ENCODE measurements at regions not wholly inside any gene's neighbourhood (a gene's known extent, or its start where the extent isn't known, plus 50 kb on each side); places are given as distances from the start of the nearest gene placed in this dataset.

GRCh38 chr10:35855155-35855947, 213.3 kb upstream of the FZD8 start:
- TF ChIP-seq EZH2phosphoT487 (IDR thresholded peaks at IDR 0.05; ENCODE audit: borderline replicate concordance) (no peak), CTCF (conservative IDR thresholded peaks at IDR 0.05; ENCODE audit: low read length) (no peak)
- Histone ChIP-seq H3K4me2 (ENCODE audit: low read depth, low read length, poor library complexity, severe bottlenecking) (no peak overlapping the region), H2AFZ (ENCODE audit: low read length) (no peak overlapping the region)

GRCh38 chr10:35854661-35855060, 212.6 kb upstream of the FZD8 start:
- Histone ChIP-seq H3K4me2 (ENCODE audit: low read depth, low read length, poor library complexity, severe bottlenecking) (no peak overlapping the region), H4K20me1 (ENCODE audit: insufficient read depth, low read length, poor library complexity, severe bottlenecking) (no peaks in the 10 kb centered on the region), H3F3A (ENCODE audit: low read depth) (no peaks in the 10 kb centered on the region), H2AFZ (ENCODE audit: low read length) (no peak overlapping the region), H3K4me3 (ENCODE audit: low read length, poor library complexity, severe bottlenecking) (no peak overlapping the region), H3K9ac (ENCODE audit: low read depth, low read length, poor library complexity, severe bottlenecking) (no peak overlapping the region), H3K9me2 (replicated peaks; ENCODE audit: low read depth, low read length) (no peaks in the 10 kb centered on the region), H3K27me3 (ENCODE audit: insufficient read depth, low read length, poor library complexity, severe bottlenecking) (no peaks in the 10 kb centered on the region), H3K4me1 (ENCODE audit: insufficient read depth, low read length, poor library complexity, severe bottlenecking) (no peaks in the 10 kb centered on the region), H3K36me3 (ENCODE audit: insufficient read depth, low read length) (no peaks in the 10 kb centered on the region), H3K79me2 (ENCODE audit: insufficient read depth, low read length) (no peaks in the 10 kb centered on the region), H3K9me3 (ENCODE audit: insufficient read depth, low read depth, low read length) (no peaks in the 10 kb centered on the region)
- TF ChIP-seq CTCF (conservative IDR thresholded peaks at IDR 0.05; ENCODE audit: low read length) (no peak), EZH2phosphoT487 (IDR thresholded peaks at IDR 0.05; ENCODE audit: borderline replicate concordance) (no peak)

More at GRCh38 chr10:35855155-35855947, 213.3 kb upstream of the FZD8 start:
- Histone ChIP-seq H4K20me1 (ENCODE audit: insufficient read depth, low read length, poor library complexity, severe bottlenecking) (no peaks in the 10 kb centered on the region), H3K36me3 (ENCODE audit: insufficient read depth, low read length) (no peaks in the 10 kb centered on the region), H3K79me2 (ENCODE audit: insufficient read depth, low read length) (no peaks in the 10 kb centered on the region), H3K27me3 (ENCODE audit: insufficient read depth, low read length, poor library complexity, severe bottlenecking) (no peaks in the 10 kb centered on the region), H3K9ac (ENCODE audit: low read depth, low read length, poor library complexity, severe bottlenecking) (no peak overlapping the region), H3K9me2 (replicated peaks; ENCODE audit: low read depth, low read length) (no peaks in the 10 kb centered on the region), H3K4me3 (ENCODE audit: low read length, poor library complexity, severe bottlenecking) (no peak overlapping the region), H3K4me1 (ENCODE audit: insufficient read depth, low read length, poor library complexity, severe bottlenecking) (no peaks in the 10 kb centered on the region), H3K9me3 (ENCODE audit: insufficient read depth, low read depth, low read length) (no peaks in the 10 kb centered on the region), H3F3A (ENCODE audit: low read depth) (no peaks in the 10 kb centered on the region)

GRCh38 chr10:35852721-35853120, 210.6 kb upstream of the FZD8 start:
- no peaks in the 10 kb centered on the region for H3K4me1 ChIP-seq (ENCODE audit: insufficient read depth, low read length, poor library complexity, severe bottlenecking)
- no peaks in the 10 kb centered on the region for H3K36me3 ChIP-seq (ENCODE audit: insufficient read depth, low read length)
- no peak overlapping the region for H3K9ac ChIP-seq (ENCODE audit: low read depth, low read length, poor library complexity, severe bottlenecking)
- H2AFZ ChIP-seq (ENCODE audit: low read length) = no peak overlapping the region
- no peaks in the 10 kb centered on the region for H3K27me3 ChIP-seq (ENCODE audit: insufficient read depth, low read length, poor library complexity, severe bottlenecking)
- H3F3A ChIP-seq (ENCODE audit: low read depth) = no peaks in the 10 kb centered on the region
- H3K4me3 ChIP-seq (ENCODE audit: low read length, poor library complexity, severe bottlenecking) = no peak overlapping the region
- TF ChIP-seq CTCF (conservative IDR thresholded peaks at IDR 0.05; ENCODE audit: low read length) = no peak
- TF ChIP-seq EZH2phosphoT487 (IDR thresholded peaks at IDR 0.05; ENCODE audit: borderline replicate concordance) = no peak
- no peak overlapping the region for H3K4me2 ChIP-seq (ENCODE audit: low read depth, low read length, poor library complexity, severe bottlenecking)
- H4K20me1 ChIP-seq (ENCODE audit: insufficient read depth, low read length, poor library complexity, severe bottlenecking) = no peaks in the 10 kb centered on the region
- no peaks in the 10 kb centered on the region for H3K9me2 ChIP-seq (replicated peaks; ENCODE audit: low read depth, low read length)
- H3K79me2 ChIP-seq (ENCODE audit: insufficient read depth, low read length) = no peaks in the 10 kb centered on the region
- no peaks in the 10 kb centered on the region for H3K9me3 ChIP-seq (ENCODE audit: insufficient read depth, low read depth, low read length)

All from Loucy (cell line).